ENCODE measurements at regions not wholly inside any gene's neighbourhood (a gene's known extent, or its start where the extent isn't known, plus 50 kb on each side); places are given as distances from the start of the nearest gene placed in this dataset.

DNA sequence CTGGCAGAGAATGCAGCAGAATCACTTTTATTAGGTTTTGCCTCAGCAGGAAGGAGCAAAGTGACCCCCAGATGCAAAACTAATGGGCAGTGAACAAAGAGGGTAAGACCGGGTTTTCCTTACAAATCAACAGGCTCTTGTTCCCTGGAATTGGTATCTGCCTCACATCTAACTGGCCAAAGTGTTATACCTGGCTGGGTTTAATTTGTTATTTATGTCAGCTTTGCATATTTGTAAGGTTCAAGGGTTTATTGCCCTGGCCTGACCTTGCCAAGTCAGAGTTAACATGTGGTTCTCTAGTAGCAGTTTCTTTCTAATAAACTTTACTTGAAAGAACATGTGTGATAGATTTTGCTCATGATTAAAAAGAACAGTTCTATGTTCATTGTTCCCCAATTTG is 431.7 kb upstream of the NR2F2 start:
- H3K36me3 Mint-ChIP-seq (ENCODE audit: unreplicated experiment) = no peaks in the 10 kb centered on the region
- no peaks in the 10 kb centered on the region for H3K4me1 Mint-ChIP-seq (ENCODE audit: low read depth, unreplicated experiment)
- no peak for DNase-seq
- peaks cover 5% of the 10 kb centered on the region for H3K27me3 Mint-ChIP-seq (ENCODE audit: unreplicated experiment)
- H3K9me3 Mint-ChIP-seq (ENCODE audit: unreplicated experiment) = no peaks in the 10 kb centered on the region
- no peak overlapping the region for H3K4me3 Mint-ChIP-seq (ENCODE audit: unreplicated experiment)
- TF ChIP-seq, protein P1, sequence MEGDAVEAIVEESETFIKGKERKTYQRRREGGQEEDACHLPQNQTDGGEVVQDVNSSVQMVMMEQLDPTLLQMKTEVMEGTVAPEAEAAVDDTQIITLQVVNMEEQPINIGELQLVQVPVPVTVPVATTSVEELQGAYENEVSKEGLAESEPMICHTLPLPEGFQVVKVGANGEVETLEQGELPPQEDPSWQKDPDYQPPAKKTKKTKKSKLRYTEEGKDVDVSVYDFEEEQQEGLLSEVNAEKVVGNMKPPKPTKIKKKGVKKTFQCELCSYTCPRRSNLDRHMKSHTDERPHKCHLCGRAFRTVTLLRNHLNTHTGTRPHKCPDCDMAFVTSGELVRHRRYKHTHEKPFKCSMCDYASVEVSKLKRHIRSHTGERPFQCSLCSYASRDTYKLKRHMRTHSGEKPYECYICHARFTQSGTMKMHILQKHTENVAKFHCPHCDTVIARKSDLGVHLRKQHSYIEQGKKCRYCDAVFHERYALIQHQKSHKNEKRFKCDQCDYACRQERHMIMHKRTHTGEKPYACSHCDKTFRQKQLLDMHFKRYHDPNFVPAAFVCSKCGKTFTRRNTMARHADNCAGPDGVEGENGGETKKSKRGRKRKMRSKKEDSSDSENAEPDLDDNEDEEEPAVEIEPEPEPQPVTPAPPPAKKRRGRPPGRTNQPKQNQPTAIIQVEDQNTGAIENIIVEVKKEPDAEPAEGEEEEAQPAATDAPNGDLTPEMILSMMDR (IDR thresholded peaks at IDR 0.05; ENCODE audit: partially characterized antibody, unreplicated experiment) = no peak
- no peak overlapping the region for H3K27ac Mint-ChIP-seq (ENCODE audit: unreplicated experiment)

DNA sequence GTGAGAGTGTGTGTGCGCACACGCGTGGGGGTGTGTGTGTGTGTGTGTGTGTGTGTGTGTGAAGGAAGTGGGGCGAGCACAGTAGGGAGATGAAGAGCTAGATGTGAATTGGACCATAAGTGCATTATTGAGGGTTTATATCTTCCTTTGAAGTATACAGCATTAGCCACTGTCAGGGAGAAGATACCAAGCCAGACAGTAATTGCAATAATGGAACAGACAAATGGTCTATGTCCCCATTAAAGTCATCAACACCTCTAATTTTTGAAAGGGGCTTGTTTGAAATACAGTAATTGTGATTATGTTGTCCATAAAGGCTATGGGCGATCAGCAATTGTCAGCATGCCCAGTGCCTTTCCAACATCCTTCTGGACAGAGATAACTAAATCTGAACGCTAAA is 429.2 kb upstream of the NR2F2 start:
- no peak overlapping the region for H3K4me3 Mint-ChIP-seq (ENCODE audit: unreplicated experiment)
- DNase-seq = no peak
- peaks cover 5% of the 10 kb centered on the region for H3K27me3 Mint-ChIP-seq (ENCODE audit: unreplicated experiment)
- no peaks in the 10 kb centered on the region for H3K4me1 Mint-ChIP-seq (ENCODE audit: low read depth, unreplicated experiment)
- H3K9me3 Mint-ChIP-seq (ENCODE audit: unreplicated experiment) = no peaks in the 10 kb centered on the region
- no peaks in the 10 kb centered on the region for H3K36me3 Mint-ChIP-seq (ENCODE audit: unreplicated experiment)
- TF ChIP-seq, protein P1 (IDR thresholded peaks at IDR 0.05; ENCODE audit: partially characterized antibody, unreplicated experiment) = no peak
- no peak overlapping the region for H3K27ac Mint-ChIP-seq (ENCODE audit: unreplicated experiment)

DNA sequence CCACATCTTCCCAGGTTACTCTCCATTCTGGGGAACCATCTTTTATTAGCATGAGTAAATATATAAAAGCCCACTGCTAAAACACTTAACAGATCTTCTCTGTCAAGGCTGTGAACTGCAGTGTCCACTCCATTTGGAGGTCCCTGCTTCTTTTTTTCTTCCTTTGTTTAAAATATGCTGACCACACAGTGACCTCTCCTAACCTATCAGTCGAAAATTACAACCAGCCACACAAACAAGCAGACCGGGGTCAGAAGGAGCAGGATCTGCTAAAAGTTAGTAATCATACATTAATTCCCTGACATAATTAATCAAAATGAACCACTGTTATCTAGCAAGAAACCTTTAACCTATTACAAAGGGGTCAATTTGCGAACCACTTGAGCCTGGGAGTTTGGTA is 427.9 kb upstream of the NR2F2 start:
- no peak overlapping the region for H3K4me3 Mint-ChIP-seq (ENCODE audit: unreplicated experiment)
- H3K27ac Mint-ChIP-seq (ENCODE audit: unreplicated experiment) = no peak overlapping the region
- no peaks in the 10 kb centered on the region for H3K9me3 Mint-ChIP-seq (ENCODE audit: unreplicated experiment)
- H3K27me3 Mint-ChIP-seq (ENCODE audit: unreplicated experiment) = peaks cover 5% of the 10 kb centered on the region
- TF ChIP-seq, protein P1 (IDR thresholded peaks at IDR 0.05; ENCODE audit: partially characterized antibody, unreplicated experiment) = no peak
- no peak for DNase-seq
- no peaks in the 10 kb centered on the region for H3K4me1 Mint-ChIP-seq (ENCODE audit: low read depth, unreplicated experiment)
- no peaks in the 10 kb centered on the region for H3K36me3 Mint-ChIP-seq (ENCODE audit: unreplicated experiment)

DNA sequence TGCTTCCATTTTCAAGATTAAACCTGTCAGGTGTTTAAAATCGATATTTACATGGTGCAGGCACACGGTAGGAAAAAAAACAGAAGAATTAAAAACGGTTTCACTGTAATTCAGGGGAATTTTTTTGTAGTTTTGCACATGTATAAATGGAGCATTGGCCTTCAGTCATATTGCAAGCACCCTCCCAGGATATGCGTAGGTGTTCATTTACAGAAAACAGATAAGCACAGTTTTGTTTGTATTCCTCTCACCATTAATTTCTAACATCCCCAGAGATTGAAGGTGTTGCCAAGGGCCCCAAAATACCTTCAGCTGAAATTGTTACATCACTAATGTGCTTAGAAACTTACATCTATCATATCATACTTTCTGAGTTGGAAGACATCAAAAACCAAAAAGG is 427.1 kb upstream of the NR2F2 start:
- no peak overlapping the region for H3K27ac Mint-ChIP-seq (ENCODE audit: unreplicated experiment)
- H3K9me3 Mint-ChIP-seq (ENCODE audit: unreplicated experiment) = no peaks in the 10 kb centered on the region
- no peaks in the 10 kb centered on the region for H3K4me1 Mint-ChIP-seq (ENCODE audit: low read depth, unreplicated experiment)
- no peaks in the 10 kb centered on the region for H3K36me3 Mint-ChIP-seq (ENCODE audit: unreplicated experiment)
- no peak for DNase-seq
- peaks cover 3% of the 10 kb centered on the region for H3K27me3 Mint-ChIP-seq (ENCODE audit: unreplicated experiment)
- TF ChIP-seq, protein P1 (IDR thresholded peaks at IDR 0.05; ENCODE audit: partially characterized antibody, unreplicated experiment) = no peak
- no peak overlapping the region for H3K4me3 Mint-ChIP-seq (ENCODE audit: unreplicated experiment)

DNA sequence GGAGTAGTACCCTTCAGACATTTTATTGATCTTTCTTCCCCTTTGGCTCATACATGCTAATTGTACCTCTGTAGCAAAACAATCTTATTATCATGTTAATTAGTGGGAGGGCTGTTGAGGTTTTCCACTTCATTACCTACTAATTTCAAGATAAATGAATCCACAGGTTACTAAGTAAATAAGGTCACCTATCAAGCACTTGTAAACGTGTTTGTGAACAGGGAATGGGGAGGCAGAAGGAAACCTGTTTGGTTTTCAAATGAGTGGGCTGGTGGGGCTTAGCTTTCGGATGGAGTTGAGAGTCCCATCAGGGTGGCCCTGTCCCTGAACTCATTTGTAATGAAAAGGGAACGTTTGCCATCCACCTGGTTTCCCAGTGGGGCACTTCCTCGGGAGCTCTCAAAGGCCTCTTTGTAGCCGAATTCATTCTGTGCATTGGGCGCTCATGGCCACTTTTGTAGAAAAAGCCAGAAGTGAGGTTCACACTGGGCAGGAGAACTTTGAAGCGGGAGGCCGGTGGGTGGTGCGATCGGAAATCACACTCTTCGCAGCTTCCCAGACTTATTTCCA is 419.8 kb upstream of the NR2F2 start:
- Mint-ChIP-seq H3K36me3 (ENCODE audit: unreplicated experiment) (no peaks in the 10 kb centered on the region), H3K4me1 (ENCODE audit: low read depth, unreplicated experiment) (peaks cover 4% of the 10 kb centered on the region), H3K9me3 (ENCODE audit: unreplicated experiment) (no peaks in the 10 kb centered on the region), H3K4me3 (ENCODE audit: unreplicated experiment) (no peak overlapping the region), H3K27me3 (ENCODE audit: unreplicated experiment) (peaks cover 1% of the 10 kb centered on the region), H3K27ac (ENCODE audit: unreplicated experiment) (no peak overlapping the region)
- DNase-seq = no peak
- TF ChIP-seq, protein P1 (IDR thresholded peaks at IDR 0.05; ENCODE audit: partially characterized antibody, unreplicated experiment) = no peak

Measured in glutamatergic neuron (in vitro differentiated cells).